Subcutaneous abdominal adipose tissue (tissue), 5 donors: ENCODE measurements at regions not wholly inside any gene's neighbourhood (a gene's known extent, or its start where the extent isn't known, plus 50 kb on each side); places are given as distances from the start of the nearest gene placed in this dataset.
"Not testable (repeated sequence)": the region's sequence is repeated elsewhere in the genome, so short reads cannot be mapped to it uniquely, and the experiment has no call there.

Source experiments
- H3K27ac ChIP-seq: one replicate; pipeline ENCODE4 v1.7.0; 2013; ENCODE audit warnings: low read depth, mild to moderate bottlenecking, inconsistent platforms, low read length, moderate library complexity
- H3K27me3 ChIP-seq, 5 donors: one replicate each; pipeline ENCODE4 v1.7.0; 2013; ENCODE audit warnings: low read length in 5 of 5, inconsistent platforms in 1 of 5; ENCODE audit not compliant: control insufficient read depth in 5 of 5, insufficient read depth in 4 of 5
- H3K36me3 ChIP-seq, 5 donors: one replicate each; pipeline ENCODE4 v1.7.0; 2013; ENCODE audit warnings: low read length in 5 of 5; ENCODE audit not compliant: control insufficient read depth in 5 of 5, insufficient read depth in 5 of 5
- H3K4me1 ChIP-seq, 5 donors: one replicate each; pipeline ENCODE4 v1.7.0; 2013; ENCODE audit warnings: low read length in 5 of 5, mild to moderate bottlenecking in 3 of 5, moderate library complexity in 1 of 5; ENCODE audit not compliant: control insufficient read depth in 5 of 5, insufficient read depth in 5 of 5
- H3K4me3 ChIP-seq, 5 donors: one replicate each; pipeline ENCODE4 v1.7.0; 2013; ENCODE audit warnings: low read length in 5 of 5, low read depth in 1 of 5
- H3K9ac ChIP-seq, 5 donors: one replicate each; pipeline ENCODE4 v1.7.0; 2013; ENCODE audit warnings: low read length in 5 of 5, mild to moderate bottlenecking in 4 of 5, moderate library complexity in 3 of 5
- H3K9me3 ChIP-seq, 5 donors: one replicate each; pipeline ENCODE4 v1.7.0; 2013; ENCODE audit warnings: low read length in 5 of 5; ENCODE audit not compliant: control insufficient read depth in 5 of 5
- donor health status: healthy.
- donor health status: healthy.
- donor health status: healthy.
- donor health status: healthy.
- donor health status: healthy.

DNA sequence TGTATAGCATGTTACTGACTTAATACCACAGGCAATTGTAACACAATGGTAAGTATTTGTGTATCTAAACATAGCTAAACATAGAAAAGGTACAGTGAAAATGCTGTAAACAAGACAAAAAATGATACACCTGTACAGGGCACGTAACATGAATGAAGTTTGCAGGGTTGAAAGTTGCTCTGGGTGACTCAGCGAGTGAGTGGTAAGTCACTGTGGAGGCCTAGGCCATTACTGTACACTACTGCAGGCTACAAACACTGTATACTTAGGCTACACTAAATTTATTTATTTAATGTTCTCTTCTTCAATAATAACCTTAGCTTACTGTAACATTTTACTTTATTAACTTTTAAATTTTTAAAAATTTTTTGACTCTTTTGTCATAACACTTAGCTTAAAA lies 158.4 kb downstream of the IPO8 start:
- H3K27me3 ChIP-seq = no peaks in the 10 kb centered on the region
- peaks cover 0 to 8% (median 0%) of the 10 kb centered on the region in 5 donors for H3K9me3 ChIP-seq
- peaks cover 0 to 12% (median 0%) of the 10 kb centered on the region in 5 donors for H3K4me1 ChIP-seq
- H3K27ac ChIP-seq = no peak overlapping the region
- no peak overlapping the region for H3K4me3 ChIP-seq
- H3K9ac ChIP-seq = no peak overlapping the region
- H3K36me3 ChIP-seq = no peaks in the 10 kb centered on the region

DNA sequence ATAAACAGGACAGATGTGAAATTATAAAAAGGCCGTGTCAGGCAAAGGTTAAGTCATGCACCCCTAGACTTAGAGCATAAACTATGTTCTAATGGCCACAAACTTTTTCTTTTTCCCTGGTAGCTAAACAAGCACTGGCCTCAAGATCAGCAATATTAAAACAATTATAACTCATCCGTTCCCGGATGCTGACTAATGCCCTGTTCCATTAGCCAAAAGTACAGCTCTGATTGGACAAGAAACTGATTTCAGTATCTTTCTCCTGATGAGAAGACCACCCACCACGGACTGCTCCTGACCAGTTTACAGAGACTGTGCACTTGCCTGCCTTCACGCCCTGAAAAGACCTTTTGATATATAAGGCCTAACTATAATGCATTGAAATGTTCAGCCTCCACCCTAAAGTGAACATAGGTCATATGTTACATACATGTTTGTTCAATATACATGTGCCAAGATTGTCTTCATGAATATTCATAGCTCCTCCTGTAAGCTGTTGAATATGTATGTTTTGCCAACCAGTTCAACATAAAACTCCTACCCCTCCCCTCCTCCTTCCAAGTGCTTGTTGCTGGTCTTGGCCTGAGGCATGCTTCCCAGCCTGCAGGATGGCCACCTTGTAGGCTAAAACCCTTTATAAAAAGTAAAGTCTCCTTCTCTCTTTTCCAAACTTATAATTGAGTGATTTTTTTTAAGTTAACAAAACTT lies 162.0 kb downstream of the IPO8 start:
- no peak overlapping the region for H3K9ac ChIP-seq
- H3K4me3 ChIP-seq = no peak overlapping the region
- no peaks in the 10 kb centered on the region for H3K27me3 ChIP-seq
- H3K9me3 ChIP-seq = no peaks in the 10 kb centered on the region
- no peaks in the 10 kb centered on the region for H3K36me3 ChIP-seq
- H3K27ac ChIP-seq = no peak overlapping the region
- peaks cover 0 to 12% (median 0%) of the 10 kb centered on the region in 5 donors for H3K4me1 ChIP-seq

DNA sequence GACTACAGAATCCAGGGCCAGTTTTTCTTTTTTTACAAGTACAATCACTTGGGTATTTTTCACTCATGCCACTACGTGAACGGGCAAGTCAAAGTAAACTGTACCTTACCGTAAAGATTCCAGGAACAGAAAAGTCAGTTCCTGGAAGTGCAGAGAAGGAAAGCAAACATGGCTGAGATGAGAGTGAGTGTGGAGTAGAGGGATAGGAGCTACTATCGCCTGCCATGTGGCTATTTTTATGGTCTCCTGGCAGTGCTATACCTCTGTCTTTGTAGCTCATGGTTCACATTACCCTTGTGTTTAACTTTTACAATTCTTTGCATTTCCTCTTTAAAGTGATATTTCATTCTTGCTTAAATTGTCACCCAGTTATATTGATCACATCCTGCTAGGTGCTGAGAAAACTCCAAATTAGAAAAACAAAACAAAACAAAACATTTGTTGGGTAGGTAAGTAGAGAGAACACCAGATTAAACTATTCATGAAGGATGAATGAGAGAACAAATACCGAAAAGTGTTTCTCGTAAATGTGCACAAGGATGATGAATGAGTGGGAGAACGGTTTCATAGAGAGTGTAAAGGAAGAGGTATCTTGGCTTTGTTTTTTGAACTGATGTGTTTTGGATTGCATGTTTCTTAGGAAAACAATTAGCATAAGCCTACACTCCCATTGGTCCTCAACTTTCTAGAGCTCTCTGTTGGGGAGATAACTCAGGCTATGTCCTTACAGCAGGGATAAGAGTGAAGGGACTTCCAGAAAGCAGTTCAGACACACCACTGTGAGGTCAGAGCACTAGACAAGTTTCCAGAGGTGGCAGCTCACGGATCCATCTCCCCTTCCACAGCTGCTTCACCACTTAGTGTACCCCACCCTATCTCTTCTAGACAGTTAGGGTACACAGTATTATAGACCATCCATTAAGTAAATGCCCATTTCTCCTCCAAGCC lies 163.7 kb downstream of the IPO8 start:
- H3K4me1 ChIP-seq = peaks cover 0 to 12% (median 0%) of the 10 kb centered on the region in 5 donors
- H3K27me3 ChIP-seq = no peaks in the 10 kb centered on the region
- no peak overlapping the region for H3K4me3 ChIP-seq
- H3K9ac ChIP-seq = no peak overlapping the region
- no peaks in the 10 kb centered on the region for H3K36me3 ChIP-seq
- no peak overlapping the region for H3K27ac ChIP-seq
- no peaks in the 10 kb centered on the region for H3K9me3 ChIP-seq

DNA sequence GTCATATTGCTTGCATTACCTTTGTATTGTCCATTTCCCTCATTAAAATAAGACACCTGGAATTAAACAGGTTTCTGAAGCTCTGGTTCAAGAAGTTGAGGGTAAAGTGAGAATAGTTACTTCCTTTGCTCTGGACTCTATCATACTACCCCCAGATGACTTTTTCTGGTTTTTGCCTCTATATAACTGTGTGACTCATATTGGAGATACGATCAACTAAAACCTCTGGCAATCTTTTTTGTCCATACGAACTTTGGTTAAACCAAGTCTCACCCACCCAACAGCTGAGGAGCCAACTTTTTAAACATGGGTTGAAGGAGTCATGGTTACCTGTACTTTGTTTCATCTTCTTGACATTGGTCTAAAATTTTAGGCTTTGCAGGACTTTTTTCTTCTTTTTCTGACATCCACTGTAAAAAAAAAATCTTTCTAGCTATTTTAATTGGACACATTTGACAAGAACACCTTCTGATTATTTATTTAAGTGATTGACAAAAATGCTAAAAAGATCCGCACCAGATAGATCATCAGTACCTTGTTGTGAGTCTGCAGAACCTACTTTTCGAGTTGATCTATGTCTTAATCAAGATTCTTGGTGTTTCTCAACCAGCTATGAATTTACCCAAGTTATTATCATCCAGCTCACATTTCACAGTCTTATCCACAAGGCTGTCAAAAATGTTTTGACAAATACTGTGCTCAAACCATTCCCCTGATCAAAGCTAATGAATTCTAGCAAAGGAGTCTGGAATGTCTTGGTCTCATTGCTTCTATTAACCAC lies 166.0 kb downstream of the IPO8 start:
- H3K4me1 ChIP-seq = peaks cover 0 to 11% (median 0%) of the 10 kb centered on the region in 5 donors
- H3K9ac ChIP-seq = no peak overlapping the region
- H3K36me3 ChIP-seq = no peaks in the 10 kb centered on the region
- H3K9me3 ChIP-seq = no peaks in the 10 kb centered on the region
- no peaks in the 10 kb centered on the region for H3K27me3 ChIP-seq
- H3K27ac ChIP-seq = no peak overlapping the region
- no peak overlapping the region for H3K4me3 ChIP-seq

DNA sequence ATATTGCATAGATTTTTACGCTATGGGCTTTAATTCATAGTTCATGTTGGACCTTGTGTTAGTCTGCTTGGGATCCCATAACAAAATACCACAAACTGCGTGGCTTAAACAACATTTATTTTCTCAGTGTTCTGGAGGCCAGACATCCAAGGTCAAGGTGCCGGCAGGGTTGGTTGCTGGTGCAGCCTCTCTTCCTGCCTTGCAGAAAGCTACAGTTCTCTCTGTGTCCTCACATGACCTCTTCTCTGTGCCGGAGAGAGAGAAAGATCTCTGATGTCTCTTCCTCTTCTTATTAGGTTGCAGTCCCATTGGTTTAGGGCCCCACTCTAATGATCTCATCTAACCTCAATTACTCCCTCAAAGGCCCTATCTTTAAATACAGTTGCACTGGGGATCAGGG lies 170.5 kb downstream of the IPO8 start:
- Histone ChIP-seq H3K9ac (no peak overlapping the region), H3K27me3 (no peaks in the 10 kb centered on the region), H3K36me3 (no peaks in the 10 kb centered on the region), H3K27ac (no peak overlapping the region), H3K4me1 (no peaks in the 10 kb centered on the region), H3K4me3 (no peak overlapping the region), H3K9me3 (no peaks in the 10 kb centered on the region)

DNA sequence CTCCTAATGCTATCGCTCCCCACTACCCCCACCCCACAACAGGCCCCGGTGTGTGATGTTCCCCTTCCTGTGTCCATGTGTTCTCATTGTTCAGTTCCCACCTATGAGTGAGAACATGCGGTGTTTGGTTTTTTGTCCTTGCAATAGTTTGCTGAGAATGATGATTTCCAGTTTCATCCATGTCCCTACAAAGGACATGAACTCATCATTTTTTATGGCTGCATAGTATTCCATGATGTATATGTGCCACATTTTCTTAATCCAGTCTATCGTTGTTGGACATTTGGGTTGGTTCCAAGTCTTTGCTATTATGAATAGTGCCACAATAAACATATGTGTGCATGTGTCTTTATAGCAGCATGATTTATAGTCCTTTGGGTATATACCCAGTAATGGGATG lies 175.4 kb downstream of the IPO8 start:
- H3K27ac ChIP-seq, H3K4me1 ChIP-seq, H3K4me3 ChIP-seq, H3K9ac ChIP-seq, H3K9me3 ChIP-seq, H3K36me3 ChIP-seq, H3K27me3 ChIP-seq: not testable (repeated sequence)

DNA sequence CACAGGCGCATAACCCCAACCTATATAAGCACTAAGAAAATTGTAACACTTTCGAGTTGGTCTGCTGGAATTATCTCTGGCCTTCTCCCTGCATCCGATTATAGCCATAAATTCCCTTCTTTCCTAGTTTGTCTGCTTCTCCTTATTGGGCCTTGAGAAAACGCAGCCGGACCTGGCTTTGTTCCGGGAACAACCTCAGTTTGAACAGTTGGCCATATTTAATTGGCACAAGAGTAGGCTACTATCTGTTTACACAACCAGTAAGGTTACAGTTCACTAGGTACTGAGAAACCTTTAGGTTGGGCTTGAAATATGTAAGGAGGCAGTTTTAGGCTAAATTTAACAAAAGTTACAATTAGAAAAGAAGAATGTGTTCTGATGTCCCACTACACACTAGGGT lies 176.1 kb downstream of the IPO8 start:
- H3K27me3 ChIP-seq = no peaks in the 10 kb centered on the region

DNA sequence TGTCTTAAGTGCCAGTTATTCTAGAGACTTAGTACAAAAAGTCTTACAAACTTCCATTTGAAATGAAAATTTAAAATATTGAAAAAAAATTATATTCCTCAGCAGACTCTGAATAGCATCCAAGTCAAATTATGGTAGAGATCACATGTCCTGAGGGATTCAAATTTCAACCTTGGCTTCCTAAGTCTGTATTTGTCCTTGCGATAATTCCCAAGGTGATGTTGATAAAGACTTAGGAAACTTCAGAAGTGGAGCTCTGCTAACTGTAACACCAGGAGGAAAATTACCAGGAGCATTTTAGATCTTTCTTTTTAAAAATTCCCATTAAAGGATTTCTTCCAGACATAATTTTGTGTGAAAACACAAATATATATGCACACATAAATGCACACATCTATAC lies 178.3 kb downstream of the IPO8 start:
- Histone ChIP-seq H3K27ac (no peak overlapping the region), H3K9me3 (no peaks in the 10 kb centered on the region), H3K4me3 (no peak overlapping the region)

More for the DNA sequence above, 176.1 kb downstream of the IPO8 start:
- Histone ChIP-seq H3K4me3 (no peak overlapping the region), H3K9ac (no peak overlapping the region), H3K36me3 (no peaks in the 10 kb centered on the region), H3K27ac (no peak overlapping the region), H3K9me3 (no peaks in the 10 kb centered on the region), H3K4me1 (peaks cover 0 to 8% (median 4%) of the 10 kb centered on the region in 5 donors)

DNA sequence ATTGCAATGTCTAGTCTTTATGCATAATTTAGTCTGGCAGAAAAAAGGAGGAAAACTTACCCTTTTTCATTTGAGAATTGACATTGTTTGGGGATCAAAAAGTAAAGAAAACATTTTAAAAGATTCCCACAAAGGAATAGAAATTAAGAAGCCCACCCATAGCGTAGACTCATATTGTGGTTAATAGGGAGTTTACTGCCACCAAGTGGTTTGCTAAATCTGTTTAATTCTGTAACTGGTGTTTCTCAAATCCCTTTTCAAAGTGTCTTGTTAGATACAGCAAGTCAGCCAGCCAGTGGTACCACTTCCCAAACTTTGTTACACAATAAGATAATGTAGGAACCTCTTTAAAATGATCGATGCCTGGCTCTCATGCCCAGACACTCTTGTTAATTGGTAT lies 180.3 kb downstream of the IPO8 start:
- Histone ChIP-seq H3K4me3 (no peak overlapping the region), H3K9ac (no peak overlapping the region), H3K36me3 (no peaks in the 10 kb centered on the region), H3K27me3 (no peaks in the 10 kb centered on the region), H3K27ac (no peak overlapping the region), H3K4me1 (peaks cover 0 to 8% (median 4%) of the 10 kb centered on the region in 5 donors), H3K9me3 (no peaks in the 10 kb centered on the region)

More for the DNA sequence above, 178.3 kb downstream of the IPO8 start:
- Histone ChIP-seq H3K4me1 (peaks cover 0 to 8% (median 4%) of the 10 kb centered on the region in 5 donors), H3K27me3 (no peaks in the 10 kb centered on the region), H3K9ac (no peak overlapping the region), H3K36me3 (no peaks in the 10 kb centered on the region)
